Activated CD8-positive, alpha-beta T cell treated with anti-CD3 and anti-CD28 coated beads for 36 hours (primary cell): ENCODE measurements at regions not wholly inside any gene's neighbourhood (a gene's known extent, or its start where the extent isn't known, plus 50 kb on each side); places are given as distances from the start of the nearest gene placed in this dataset.

ENCODE experiments used
- ATAC-seq: fragments of 200-7000 bp; cut with Tn5 transposase; one replicate; pipeline ENCODE4 v1.10.0; 2021; ENCODE audit warnings: mild to moderate bottlenecking, moderate library complexity
- CTCF ChIA-PET: fragments of 350-600 bp; sonication (Branson Sonifier 250); formaldehyde crosslinking; loops from one replicate; lab custom pipeline; 2021; ENCODE audit warnings: antibody characterized with exemption; lab: Charles Lee
- POLR2A ChIA-PET: fragments of 350-600 bp; sonication (Branson Sonifier 250); formaldehyde crosslinking; loops from one replicate; lab custom pipeline; 2021; ENCODE audit warnings: antibody characterized with exemption; lab: Charles Lee
- DNase-seq: peaks from one replicate; pipeline ENCODE4 v3.0.0-alpha.2; 2020
- H3K27ac Mint-ChIP-seq: one replicate; pipeline ENCODE4 v1.8.0; 2021; ENCODE audit warnings: mild to moderate bottlenecking, mixed read lengths
- H3K27me3 Mint-ChIP-seq: one replicate; pipeline ENCODE4 v1.8.0; 2021; ENCODE audit warnings: mixed read lengths
- H3K36me3 Mint-ChIP-seq: one replicate; pipeline ENCODE4 v1.8.0; 2021; ENCODE audit warnings: low read depth, mixed read lengths
- H3K4me1 Mint-ChIP-seq: one replicate; pipeline ENCODE4 v1.8.0; 2021; ENCODE audit warnings: low read depth, mixed read lengths
- H3K4me3 Mint-ChIP-seq: one replicate; pipeline ENCODE4 v1.8.0; 2021; ENCODE audit warnings: mild to moderate bottlenecking, moderate library complexity, mixed read lengths
- H3K9me3 Mint-ChIP-seq: one replicate; pipeline ENCODE4 v1.8.0; 2021; ENCODE audit warnings: mixed read lengths
- CTCF ChIP-seq: fragments of 200-600 bp; IDR thresholded peaks from one replicate; pipeline ENCODE4 v1.8.0; 2022; ENCODE audit warnings: antibody characterized with exemption, mild to moderate bottlenecking
- intact Hi-C: fragments of 100-400 bp; cut with micrococcal nuclease; formaldehyde crosslinking; loops from one replicate; pipeline ENCODE4 v1.10.0; 2022

- CTCF ChIA-PET: interaction anchor here (1.5 kb wide), 1 partner anchor 11 kb away, joined by 6 read pairs; no protein-coding TSS in a partner anchor
- intact Hi-C loops: no loop called here
- no peaks in the 10 kb centered on the region for H3K36me3 Mint-ChIP-seq
Observed at GRCh38 chr5:171595401-171595800, 176.0 kb downstream of the FGF18 start.

GRCh38 chr5:171595801-171596231 lies 176.4 kb downstream of the FGF18 start:
- H3K4me3 Mint-ChIP-seq: no peak overlapping the region
- H3K4me1 Mint-ChIP-seq: peaks cover 8% of the 10 kb centered on the region
- no peak for TF ChIP-seq CTCF
- H3K27ac Mint-ChIP-seq: no peak overlapping the region
- POLR2A ChIA-PET: no interaction called here
- peaks cover 6% of the 10 kb centered on the region for H3K27me3 Mint-ChIP-seq
- H3K36me3 Mint-ChIP-seq: no peaks in the 10 kb centered on the region
- ATAC-seq: peak; percentile 56
- no peaks in the 10 kb centered on the region for H3K9me3 Mint-ChIP-seq
- intact Hi-C loops: no loop called here
- CTCF ChIA-PET: interaction anchor here (1.5 kb wide), 1 partner anchor 10 kb away, joined by 6 read pairs; no protein-coding TSS in a partner anchor
- peak; percentile 34 for DNase-seq

More at GRCh38 chr5:171595401-171595800, 176.0 kb downstream of the FGF18 start:
- ATAC-seq: no peak
- POLR2A ChIA-PET: no interaction called here
- Mint-ChIP-seq H3K27me3 (peaks cover 6% of the 10 kb centered on the region), H3K4me1 (peaks cover 4% of the 10 kb centered on the region), H3K27ac (no peak overlapping the region), H3K4me3 (no peak overlapping the region), H3K9me3 (no peaks in the 10 kb centered on the region)
- TF ChIP-seq CTCF: no peak
- no peak for DNase-seq

GRCh38 chr5:171596391-171596878 lies 177.0 kb downstream of the FGF18 start:
- no peak for ATAC-seq
- H3K9me3 Mint-ChIP-seq: no peaks in the 10 kb centered on the region
- H3K27me3 Mint-ChIP-seq: peaks cover 6% of the 10 kb centered on the region
- H3K27ac Mint-ChIP-seq: no peak overlapping the region
- TF ChIP-seq CTCF: no peak
- no peak overlapping the region for H3K4me3 Mint-ChIP-seq
- ChIA-PET CTCF (interaction anchor here (1.0 kb wide), 1 partner anchor 262 kb away, joined by 3 read pairs; no protein-coding TSS in a partner anchor), POLR2A (no interaction called here)
- peaks cover 13% of the 10 kb centered on the region for H3K4me1 Mint-ChIP-seq
- no peaks in the 10 kb centered on the region for H3K36me3 Mint-ChIP-seq
- intact Hi-C loops: no loop called here
- no peak for DNase-seq

- CTCF ChIA-PET: no interaction called here
- POLR2A ChIA-PET: no interaction called here
- intact Hi-C loops: no loop called here
- no peak for ATAC-seq
- no peak for DNase-seq
- no peak overlapping the region for H3K4me3 Mint-ChIP-seq
- peaks cover 6% of the 10 kb centered on the region for H3K27me3 Mint-ChIP-seq
- H3K4me1 Mint-ChIP-seq: peaks cover 16% of the 10 kb centered on the region
- TF ChIP-seq CTCF: no peak
- H3K27ac Mint-ChIP-seq: no peak overlapping the region
- H3K9me3 Mint-ChIP-seq: no peaks in the 10 kb centered on the region
- H3K36me3 Mint-ChIP-seq: no peaks in the 10 kb centered on the region
Observed at GRCh38 chr5:171597946-171598640, 178.6 kb downstream of the FGF18 start.

GRCh38 chr5:171598641-171599152 lies 179.2 kb downstream of the FGF18 start:
- ChIA-PET POLR2A (no interaction called here), CTCF (no interaction called here)
- no peaks in the 10 kb centered on the region for H3K36me3 Mint-ChIP-seq

More at GRCh38 chr5:171598641-171599152, 179.2 kb downstream of the FGF18 start:
- no peak for DNase-seq
- Mint-ChIP-seq H3K4me3 (no peak overlapping the region), H3K9me3 (no peaks in the 10 kb centered on the region), H3K4me1 (peaks cover 16% of the 10 kb centered on the region), H3K27me3 (peaks cover 9% of the 10 kb centered on the region), H3K27ac (no peak overlapping the region)
- TF ChIP-seq CTCF: no peak
- ATAC-seq: no peak
- intact Hi-C loops: no loop called here
